GM21390 (cell line): ENCODE measurements at regions not wholly inside any gene's neighbourhood (a gene's known extent, or its start where the extent isn't known, plus 50 kb on each side); places are given as distances from the start of the nearest gene placed in this dataset.

Experiments
- ATAC-seq: cut with Tn5 transposase; IDR thresholded peaks from one replicate; pipeline ENCODE4 v1.9.1; 2021; ENCODE audit not compliant: unreplicated experiment

DNA sequence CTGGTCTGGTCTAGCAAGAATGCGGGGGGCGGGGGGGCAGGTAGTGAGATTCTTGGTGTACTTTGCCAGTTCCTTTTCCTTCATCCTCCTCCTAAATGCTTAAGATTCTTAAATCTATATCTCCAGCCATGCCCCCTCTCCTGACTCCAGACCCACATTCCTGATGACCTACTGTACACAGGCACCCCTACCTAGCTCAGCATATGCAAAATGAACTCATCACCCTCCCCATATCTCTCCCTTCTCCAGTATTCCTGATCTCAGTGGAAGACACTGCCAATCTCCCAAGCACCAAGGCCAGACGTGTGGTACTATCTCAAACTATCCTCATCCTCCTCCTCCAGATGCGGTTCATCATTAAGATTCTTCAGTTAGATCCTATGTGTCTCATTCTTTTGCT, 215.8 kb downstream of the SPTSSA start:
- ATAC-seq, result no peak

DNA sequence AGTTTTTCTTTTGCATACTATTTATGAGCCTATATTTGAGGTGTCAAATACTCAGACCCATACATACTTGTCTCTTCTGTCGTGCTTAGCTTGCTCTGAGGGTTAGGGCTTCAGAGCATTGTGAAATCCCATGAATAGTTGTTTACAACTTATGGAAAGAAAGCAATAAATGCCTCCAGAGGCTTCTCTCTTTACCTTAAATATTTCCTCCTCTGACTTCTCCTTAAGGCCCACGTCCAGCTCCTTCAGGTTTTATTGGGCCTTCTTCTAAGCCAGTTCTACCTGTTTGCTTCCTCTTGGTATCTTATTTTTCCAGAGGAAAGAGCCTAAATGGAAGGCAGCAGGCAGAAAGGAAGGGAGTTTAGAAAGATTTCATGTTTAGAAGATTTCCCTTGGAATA, 218.6 kb downstream of the SPTSSA start:
- no peak for ATAC-seq

DNA sequence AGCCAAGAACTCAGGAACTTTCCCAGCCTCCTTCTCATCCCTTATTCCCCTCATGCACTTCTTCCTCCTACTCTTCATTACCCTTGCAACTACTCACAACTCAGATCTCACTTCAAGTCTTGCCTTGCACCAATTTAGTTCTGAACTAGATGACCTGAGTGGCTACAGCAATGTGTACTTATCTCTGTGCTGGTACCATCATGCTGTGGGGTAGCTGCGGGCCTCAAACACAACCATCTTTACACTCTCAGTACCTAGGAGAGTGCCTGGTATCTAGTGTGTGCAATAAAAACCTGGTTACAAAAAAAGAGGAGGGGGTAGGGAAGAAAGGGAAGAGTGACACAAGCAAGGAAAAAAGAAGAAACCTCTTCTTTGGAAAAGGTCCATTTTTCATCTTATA, 219.0 kb downstream of the SPTSSA start:
- no peak for ATAC-seq

DNA sequence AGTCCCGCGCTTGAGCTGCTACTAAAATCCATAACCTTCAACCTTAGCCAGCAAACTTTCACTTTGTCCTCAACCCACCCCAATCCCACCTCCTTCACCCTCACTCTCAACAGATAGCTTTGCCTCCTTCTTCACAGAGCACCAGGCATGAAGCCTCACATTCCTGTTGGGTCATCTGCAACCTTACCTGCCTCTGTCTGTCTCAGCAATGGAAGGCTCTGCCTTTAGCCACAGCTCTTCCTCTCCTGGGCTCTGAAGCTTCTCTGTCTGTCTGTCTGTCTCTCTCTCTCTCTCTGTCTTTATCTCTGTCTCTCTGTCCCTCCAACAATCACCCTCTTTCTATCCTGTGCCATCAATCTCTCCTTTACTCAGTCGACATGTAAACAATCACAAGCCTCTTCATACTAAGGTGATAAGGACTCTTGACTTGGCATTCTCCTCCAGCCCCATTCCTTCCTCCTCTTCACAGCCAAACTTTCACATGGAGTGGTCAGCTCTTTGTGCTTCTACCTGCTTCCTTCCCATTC, 220.8 kb downstream of the SPTSSA start:
- ATAC-seq, result no peak

DNA sequence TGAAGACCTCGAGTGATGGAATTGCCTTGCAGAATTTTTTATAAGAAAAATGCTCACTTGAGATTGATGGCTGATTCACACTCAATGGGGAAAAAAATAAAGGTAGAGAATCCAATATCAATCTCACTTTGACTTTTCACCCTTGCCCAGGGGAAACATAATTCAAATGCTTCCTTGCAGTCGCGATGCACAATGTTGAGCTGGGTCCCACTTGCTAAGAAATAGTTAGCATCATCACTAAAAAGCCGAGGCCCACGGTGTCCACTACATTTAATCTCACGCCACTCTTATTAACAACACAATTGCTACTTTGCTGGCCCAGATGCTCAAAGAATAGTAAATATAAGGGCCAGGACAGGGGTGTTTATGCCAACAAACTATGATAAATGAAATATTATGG, 223.4 kb downstream of the SPTSSA start:
- ATAC-seq, result no peak

DNA sequence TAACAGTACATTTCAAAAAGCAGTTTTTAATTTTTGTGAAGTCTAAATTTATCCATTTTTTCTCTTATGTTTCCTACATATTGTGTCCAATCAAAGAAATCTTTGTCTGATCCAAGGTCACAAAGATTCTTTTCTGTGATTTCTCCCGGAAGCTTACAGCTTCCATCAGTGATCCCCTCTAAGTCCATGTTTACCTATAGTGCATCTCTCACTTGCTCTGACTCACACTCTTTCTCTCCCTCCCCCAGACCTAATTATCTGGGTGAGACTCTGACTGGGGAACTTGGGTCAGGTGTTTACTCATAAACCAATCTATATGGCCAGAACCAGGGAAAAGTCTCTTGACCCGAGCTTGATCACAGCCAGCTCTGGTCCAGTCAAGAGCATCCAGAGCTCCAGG, 224.4 kb downstream of the SPTSSA start:
- no peak for ATAC-seq

DNA sequence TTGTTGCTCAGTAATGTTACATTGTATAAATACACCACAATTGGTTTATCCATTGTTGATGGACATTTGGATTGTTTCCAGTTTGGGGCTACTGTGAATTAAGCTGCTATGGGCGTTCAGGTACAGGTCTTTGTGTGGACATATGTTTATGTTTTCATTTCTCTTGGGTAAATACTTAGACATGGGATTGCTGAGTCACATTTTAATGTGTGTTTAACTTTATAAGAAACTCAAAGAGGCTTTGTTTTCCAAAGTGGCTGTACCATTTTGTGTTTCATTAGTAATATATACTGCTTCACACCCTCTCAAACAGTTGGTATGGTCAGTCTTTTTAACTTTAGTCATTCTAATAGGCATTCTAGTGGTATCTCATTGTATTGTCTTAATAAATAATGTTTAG, 225.0 kb downstream of the SPTSSA start:
- no peak for ATAC-seq

DNA sequence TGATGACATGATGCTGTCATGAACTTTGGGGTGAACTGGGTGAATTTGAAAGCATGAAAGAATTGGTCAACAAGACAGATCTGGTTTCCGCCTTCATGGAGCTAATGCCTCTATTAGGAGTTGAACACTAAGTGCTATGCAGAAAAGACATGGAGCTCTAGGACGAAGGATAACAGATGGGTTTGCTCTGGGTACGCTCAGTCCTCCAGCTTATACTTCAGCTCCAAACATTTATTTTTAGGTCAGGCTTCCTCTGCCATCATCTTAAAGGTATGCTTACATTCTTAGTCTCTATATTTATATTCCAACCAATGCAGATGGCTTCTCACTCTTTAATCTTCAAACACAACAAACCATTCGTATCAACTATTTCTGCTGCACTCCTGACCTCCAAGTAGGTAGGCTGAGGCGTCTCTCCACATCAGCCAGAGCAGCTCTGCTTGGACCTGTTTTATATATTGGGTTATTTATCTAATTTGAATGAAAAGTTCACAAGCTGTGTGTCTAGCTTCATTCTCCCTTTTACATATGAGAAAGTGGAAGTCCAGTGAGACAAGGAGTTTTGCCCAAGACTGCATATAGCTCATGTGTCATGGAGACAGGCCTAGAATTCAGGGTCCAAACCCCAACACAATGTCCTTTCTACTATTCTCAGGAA, 226.3 kb downstream of the SPTSSA start:
- no peak for ATAC-seq

DNA sequence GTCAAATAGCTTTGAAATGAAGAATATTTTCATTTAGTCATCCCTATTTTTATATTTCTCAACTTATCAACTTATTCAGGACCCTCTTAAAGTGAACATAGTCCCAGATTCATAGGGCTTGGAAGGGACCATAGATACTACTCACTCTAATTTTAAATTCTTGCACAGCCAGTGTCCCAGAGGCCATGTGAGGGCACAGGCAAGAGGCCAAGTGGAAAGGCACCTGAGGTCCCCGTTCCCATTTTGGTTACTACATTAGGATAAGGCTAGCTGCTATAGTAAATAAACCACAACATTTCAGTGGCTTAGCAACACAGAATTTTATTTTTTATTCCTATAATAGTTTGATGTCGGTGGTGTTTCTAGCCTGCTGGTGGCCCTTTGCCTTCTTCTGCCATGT, 227.8 kb downstream of the SPTSSA start:
- no peak for ATAC-seq

DNA sequence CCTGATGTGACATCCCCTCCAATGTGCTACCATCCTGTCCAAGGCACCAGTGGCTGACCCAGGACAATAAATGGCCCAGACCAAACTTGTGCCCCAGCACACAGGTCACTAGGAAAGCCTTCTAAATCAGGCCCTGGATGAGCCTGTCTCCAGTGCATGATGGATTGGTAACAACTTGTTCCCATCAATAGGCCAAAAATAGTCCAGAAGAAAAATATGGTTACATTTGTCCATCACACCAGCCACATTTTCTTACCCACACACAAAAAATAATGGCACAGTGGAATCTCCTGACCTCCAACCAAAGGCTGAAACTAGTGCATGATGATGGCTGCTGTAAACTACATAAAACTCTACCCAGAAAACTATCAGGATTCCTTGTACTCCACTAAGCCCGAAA, 228.4 kb downstream of the SPTSSA start:
- ATAC-seq, result no peak

DNA sequence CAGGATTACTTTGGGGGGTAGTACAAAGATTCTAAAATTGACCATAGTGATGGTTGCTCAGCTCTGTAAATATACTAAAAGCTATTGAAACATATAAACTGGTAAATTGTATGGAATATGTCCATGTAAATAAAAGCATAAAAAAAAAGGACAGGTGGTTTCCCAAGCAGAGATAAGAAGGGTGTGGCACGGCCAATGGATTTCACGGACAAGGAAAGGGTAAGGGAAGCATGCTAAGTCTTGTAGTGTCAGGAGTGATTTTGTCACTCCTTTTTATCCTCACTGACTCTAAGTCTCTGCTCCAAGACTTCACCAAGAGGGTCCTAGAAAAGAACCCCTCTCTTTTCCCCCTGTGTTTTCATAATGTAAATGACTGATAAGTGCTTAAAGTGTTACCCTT, 229.2 kb downstream of the SPTSSA start:
- no peak for ATAC-seq

DNA sequence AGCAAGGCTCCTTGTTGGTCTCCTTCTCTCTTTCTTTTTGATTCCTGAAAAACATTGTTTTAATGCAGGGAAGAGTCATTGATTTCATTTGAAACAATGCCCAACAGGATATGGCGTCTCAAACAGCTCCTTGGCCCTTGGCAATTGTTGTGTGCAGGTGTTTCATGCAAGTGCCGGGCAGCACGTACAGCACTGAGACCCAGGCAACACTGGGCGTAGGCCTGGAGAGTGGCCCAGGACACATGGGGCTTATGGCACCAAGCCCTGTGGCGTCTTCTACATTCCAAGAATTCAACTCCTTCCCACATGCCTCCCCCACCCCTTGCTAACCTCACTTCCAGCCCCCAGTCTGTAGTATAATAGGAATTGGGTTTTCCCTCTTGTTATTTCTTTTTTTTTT, 230.4 kb downstream of the SPTSSA start:
- ATAC-seq, result no peak

DNA sequence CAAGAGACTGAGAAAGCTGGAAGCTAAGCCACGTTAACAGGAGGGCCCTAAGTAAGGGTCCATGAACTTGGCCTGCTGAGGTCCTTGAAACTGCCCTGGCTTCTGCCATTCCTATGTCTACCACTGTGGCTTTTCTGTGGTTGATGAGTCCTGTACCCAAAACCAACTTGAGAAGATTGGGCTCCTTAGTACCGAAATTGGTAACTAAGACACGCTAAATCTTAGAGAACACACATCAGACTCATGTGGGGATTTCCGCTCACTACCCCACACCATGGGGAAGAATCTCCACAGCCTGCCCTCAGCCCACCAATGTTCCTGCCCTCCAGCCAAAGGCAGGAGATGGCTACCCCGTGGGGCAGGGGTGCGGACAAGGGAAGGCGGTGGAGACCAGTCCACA, 232.9 kb downstream of the SPTSSA start:
- ATAC-seq, result no peak

DNA sequence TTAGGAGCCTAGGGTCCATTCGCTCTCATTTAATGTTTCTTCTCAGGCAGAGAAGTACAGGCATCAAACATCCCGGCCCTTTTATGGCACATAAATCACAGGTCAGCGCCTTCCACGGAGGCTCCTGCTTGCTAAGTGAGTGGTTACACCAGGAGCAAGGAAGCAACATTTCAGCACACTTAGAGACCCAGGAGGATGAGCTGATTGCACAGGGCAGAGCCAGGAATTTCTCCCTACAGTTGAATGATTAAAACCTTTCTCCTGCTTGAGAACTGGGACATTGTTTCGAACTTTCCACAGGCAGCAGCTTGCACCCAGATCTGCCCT, 233.4 kb downstream of the SPTSSA start:
- no peak for ATAC-seq

DNA sequence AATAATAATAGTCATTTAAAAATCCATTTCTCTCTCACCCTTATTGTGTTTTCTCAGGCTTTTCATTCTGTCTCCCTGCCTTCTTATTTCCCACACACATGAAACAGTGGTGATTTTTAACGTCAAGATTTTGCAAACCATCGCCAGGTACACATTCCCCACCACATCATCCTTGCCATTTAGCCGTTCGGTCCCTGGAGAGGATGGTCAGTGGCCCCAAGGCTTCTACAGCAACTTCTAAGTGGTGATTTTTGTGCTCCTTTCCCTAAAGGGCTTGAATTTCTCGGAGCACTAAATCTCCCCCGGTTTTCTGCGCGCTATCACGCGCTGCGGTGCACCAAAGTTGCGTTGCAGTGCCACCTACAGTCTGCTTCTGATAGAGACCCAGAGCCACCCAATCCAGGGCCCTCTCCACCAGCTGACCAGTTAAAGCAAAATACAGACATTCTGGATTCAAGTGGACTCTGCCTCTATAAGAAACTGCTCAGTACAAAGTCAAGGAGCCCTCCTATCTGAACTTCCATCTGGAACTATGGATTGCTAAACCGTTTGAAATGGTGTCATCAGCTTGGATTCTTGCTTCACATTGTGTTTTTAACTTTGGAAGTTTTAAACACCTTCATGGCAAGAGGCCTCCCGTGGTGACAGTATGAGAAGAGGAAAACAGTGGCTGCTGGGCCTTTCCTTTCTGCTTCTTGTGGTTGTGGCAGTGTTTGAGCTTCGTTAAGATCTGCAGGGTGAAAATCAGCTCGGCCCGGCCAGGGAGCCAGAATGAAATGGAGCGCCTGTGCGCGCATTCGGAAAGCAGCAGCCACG, 234.0 kb downstream of the SPTSSA start:
- peak; percentile 80 for ATAC-seq

DNA sequence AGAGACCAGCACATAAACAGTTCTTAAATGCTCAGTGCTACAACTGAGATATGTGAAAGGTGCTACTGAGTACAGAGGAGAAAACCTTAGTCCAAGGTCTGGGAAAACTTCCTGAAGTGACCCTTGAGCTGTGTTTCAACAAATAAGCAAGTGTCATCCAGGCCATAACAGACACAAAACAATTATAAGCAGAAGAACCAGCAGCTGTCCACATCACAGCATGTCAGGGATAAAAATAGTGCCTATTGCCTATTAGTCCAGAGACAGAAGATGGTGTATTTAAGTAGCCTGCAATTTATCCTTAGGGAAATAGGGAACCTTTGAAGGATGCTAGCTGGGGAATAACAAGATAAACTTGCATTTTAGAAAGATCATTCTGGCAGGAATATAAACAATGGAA, 237.8 kb downstream of the SPTSSA start:
- ATAC-seq, result no peak

DNA sequence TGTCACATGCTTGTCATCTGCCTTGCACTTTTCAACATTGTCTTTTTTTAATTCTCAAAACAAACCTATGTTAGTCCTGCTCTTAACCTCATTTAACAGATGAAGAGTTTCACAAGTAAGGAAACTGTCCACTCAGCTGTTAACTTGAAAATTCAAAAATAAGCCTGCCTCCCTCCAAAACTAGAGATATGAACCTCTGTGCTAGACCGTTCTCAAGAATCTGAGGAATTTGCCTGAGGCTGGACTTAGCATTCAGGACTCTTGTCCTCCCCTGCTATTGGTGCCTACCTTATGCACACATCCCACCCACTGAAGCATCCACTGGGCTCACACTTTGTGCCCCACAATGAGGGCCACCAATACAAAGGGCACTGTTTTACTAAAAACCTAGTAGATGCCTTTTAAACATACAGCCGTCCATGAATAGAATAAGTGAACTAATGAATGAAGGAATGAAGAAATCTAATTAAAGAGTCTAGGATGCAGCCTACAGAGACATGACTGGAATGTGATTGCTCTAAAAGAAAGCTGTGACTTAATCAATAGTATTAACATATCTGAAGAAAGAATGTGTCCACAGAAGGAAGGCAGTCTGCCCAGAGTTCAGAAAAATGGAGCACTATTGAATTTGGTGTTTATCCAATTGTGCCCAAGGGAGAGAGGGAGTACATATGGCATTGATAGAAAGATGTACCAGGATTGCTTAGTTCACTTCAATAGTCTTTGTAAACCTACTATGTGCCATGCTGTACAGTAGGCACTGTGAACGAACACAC, 238.5 kb downstream of the SPTSSA start:
- no peak for ATAC-seq

DNA sequence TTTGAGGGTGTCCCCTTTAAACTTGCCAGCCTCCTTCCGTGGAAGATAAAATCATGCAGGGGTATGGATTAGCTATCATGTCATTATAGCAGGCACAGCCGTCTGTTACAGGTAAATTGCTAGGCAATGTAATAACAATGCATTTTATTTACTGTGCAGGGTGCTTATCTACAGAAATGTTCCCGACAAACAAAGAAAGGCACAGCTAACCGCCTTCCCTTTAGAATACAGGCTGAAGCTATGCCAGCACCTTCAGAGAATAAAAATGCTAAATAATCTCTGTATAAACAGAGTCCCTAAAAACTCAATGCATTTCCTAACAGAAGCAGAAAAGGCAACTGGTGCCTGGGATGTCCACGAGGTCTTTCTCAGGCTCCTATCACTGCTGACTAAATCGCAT, 239.2 kb downstream of the SPTSSA start:
- ATAC-seq, result no peak

DNA sequence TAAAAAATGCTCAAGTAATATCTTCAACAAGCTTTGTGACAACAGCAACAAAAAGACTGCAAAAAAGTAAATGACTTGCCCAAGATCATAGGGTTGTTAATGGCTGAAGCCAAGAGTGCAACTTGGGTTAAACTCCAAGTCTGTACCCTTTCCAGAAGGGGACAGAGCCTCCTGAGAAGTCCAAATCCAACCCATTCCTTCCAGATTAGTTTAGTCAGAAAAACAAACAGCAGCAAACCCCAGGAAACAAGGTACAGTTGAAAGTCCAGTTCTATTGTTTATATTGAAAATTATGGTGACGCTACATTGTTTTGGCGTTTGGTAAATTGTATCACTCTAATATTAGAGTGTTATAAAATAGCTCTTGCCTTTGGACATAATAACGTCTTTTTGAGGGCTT, 239.9 kb downstream of the SPTSSA start:
- no peak for ATAC-seq

DNA sequence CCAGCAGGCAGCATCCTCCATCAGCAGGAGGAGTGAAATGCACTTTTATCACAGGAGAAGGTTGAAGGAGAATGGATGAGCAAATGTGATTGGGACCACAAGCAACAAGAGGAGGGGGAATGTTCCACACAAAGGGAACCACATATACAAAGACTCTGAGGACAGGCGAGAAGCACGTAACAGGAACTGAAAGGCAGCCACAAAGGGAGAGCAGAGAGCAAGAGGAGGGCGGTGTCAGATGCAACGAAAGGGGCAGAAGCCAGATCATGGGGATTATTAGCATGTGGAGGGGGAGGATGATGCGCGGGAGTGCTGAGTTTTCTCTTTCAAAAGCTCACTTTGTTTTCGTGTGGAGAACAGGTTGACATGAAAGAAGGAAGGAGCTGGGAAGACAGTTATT, 241.1 kb downstream of the SPTSSA start:
- ATAC-seq, result peak; percentile 83

DNA sequence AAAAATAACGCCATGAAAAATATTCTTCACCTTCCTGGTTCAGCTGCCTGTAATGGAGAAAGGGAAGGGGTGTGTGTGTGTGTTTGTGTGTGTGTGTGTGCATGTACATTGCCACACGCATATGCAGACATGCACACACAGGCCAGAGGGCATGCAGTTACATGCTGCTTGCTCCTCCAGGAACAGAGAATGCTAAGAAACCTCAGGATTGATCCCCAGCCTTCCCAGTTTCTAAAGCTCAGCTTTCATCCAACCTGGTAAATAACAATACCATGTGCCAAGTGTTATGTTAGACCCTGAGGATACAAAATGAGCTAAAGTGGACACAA, 241.7 kb downstream of the SPTSSA start:
- ATAC-seq, result no peak
